HepG2 (cell line): ENCODE measurements at regions not wholly inside any gene's neighbourhood (a gene's known extent, or its start where the extent isn't known, plus 50 kb on each side); places are given as distances from the start of the nearest gene placed in this dataset.

Source experiments
- ATAC-seq: fragments of 200-7000 bp; cut with Tn5 transposase; 3 replicates; pipeline ENCODE4 v1.9.1; 2020; ENCODE audit warnings: mild to moderate bottlenecking, moderate library complexity
- BruUV-seq: library from RNA; stranded (reverse); fragments of 400-500 nt; replicated peaks from 2 replicates; lab custom pipeline; 2021; lab: Mats Ljungman, UMichigan
- CTCF ChIA-PET: fragments of 300-600 bp; formaldehyde crosslinking; extraction: SDS; loops from one replicate; lab custom pipeline; 2021; ENCODE audit warnings: low total read pairs, inconsistent platforms, low intra/inter-chr PET ratio; lab: Yijun Ruan, JAX
- POLR2A ChIA-PET: fragments of 350-600 bp; sonication (Branson Sonifier 250); formaldehyde crosslinking; loops from one replicate; lab custom pipeline; 2020; ENCODE audit warnings: antibody characterized with exemption, inconsistent platforms; lab: Yijun Ruan, JAX
- DNase-seq: peaks from one replicate; pipeline ENCODE4 v3.0.0-alpha.2; 2015; ENCODE audit warnings: low spot score
- FAIRE-seq: peaks from 3 replicates; lab custom pipeline; 2011; peaks lifted over from hg19 to GRCh38; lab: Jason Lieb, UNC
- H2AFZ ChIP-seq: one replicate; pipeline ENCODE4 v1.6.1; 2011; ENCODE audit warnings: low read length, inconsistent platforms
- H3K27ac ChIP-seq: fragments of 300-600 bp; 3 replicates; pipeline ENCODE4 v1.8.0; 2011; ENCODE audit warnings: mixed run types, mild to moderate bottlenecking, mixed read lengths, low read length, inconsistent platforms; ENCODE audit not compliant: insufficient read depth; ENCODE audit errors: extremely low read length
- H3K27me3 ChIP-seq, 2 experiments: fragments of 200-600 bp in 1 of 2; 2 replicates in 1 of 2; 3 replicates in 1 of 2; pipeline versions ENCODE4 v1.6.0 to v1.8.0; 2011; ENCODE audit warnings: low read length in 2 of 2, mild to moderate bottlenecking in 2 of 2, moderate library complexity in 2 of 2, inconsistent platforms in 1 of 2; ENCODE audit not compliant: insufficient read depth in 2 of 2, control insufficient read depth in 1 of 2
- H3K36me3 ChIP-seq, 2 experiments: fragments of 200-600 bp in 1 of 2; replicated peaks in 1 of 2; 2 replicates in 1 of 2; 3 replicates in 1 of 2; pipeline versions ENCODE4 v1.5.1 to v1.8.0; 2011; ENCODE audit warnings: low read length in 2 of 2, inconsistent platforms in 1 of 2; ENCODE audit not compliant: insufficient read depth in 2 of 2, control insufficient read depth in 1 of 2
- H3K4me1 ChIP-seq: 2 replicates; pipeline ENCODE4 v1.5.1; 2012; ENCODE audit warnings: low read length, inconsistent platforms; ENCODE audit not compliant: insufficient read depth
- H3K4me2 ChIP-seq: 2 replicates; pipeline ENCODE4 v1.6.0; 2011; ENCODE audit warnings: low read depth, low read length, inconsistent platforms
- H3K4me3 ChIP-seq, 3 experiments: fragments of 200-600 bp in 1 of 3; sonication (generic), shearing (Covaris generic) in 1 of 3; replicated peaks in 1 of 3; 2 replicates each; pipeline ENCODE4 v1.5.1; 2011 to 2016; ENCODE audit warnings: low read length in 3 of 3, inconsistent platforms in 2 of 3, low read depth in 2 of 3, mild to moderate bottlenecking in 2 of 3, control low read depth in 1 of 3, mixed read lengths in 1 of 3; ENCODE audit not compliant: insufficient read depth in 1 of 3
- H3K79me2 ChIP-seq: one replicate; pipeline ENCODE4 v1.6.1; 2011; ENCODE audit warnings: low read length, inconsistent platforms; ENCODE audit not compliant: insufficient read depth
- H3K9ac ChIP-seq: 2 replicates; pipeline ENCODE4 v1.6.0; 2011; ENCODE audit warnings: mild to moderate bottlenecking, low read depth, low read length, inconsistent platforms; ENCODE audit not compliant: insufficient read depth
- H3K9me3 ChIP-seq: 2 replicates; pipeline ENCODE4 v1.5.1; 2012; ENCODE audit warnings: mild to moderate bottlenecking, low read length
- H4K20me1 ChIP-seq: 2 replicates; pipeline ENCODE4 v1.6.0; 2011; ENCODE audit warnings: inconsistent platforms, mild to moderate bottlenecking, low read length, moderate library complexity; ENCODE audit not compliant: insufficient read depth
- ADNP ChIP-seq: sonication (generic); formaldehyde crosslinking; IDR thresholded peaks from 2 replicates; pipeline ENCODE4 v1.4.0; 2020; ENCODE audit warnings: missing genetic modification reagents
- BRCA1 ChIP-seq: sonication (generic); formaldehyde crosslinking; IDR thresholded peaks from 2 replicates; pipeline ENCODE4 v1.4.0; 2020; ENCODE audit warnings: missing genetic modification reagents
- FIP1L1 ChIP-seq: fragments of 200-400 bp; formaldehyde crosslinking; IDR thresholded peaks from 2 replicates; pipeline ENCODE4 v1.6.1; 2018; ENCODE audit warnings: low read depth, mild to moderate bottlenecking, low read length, moderate library complexity, borderline replicate concordance; ENCODE audit not compliant: insufficient read depth
- HNRNPK ChIP-seq: fragments of 200-400 bp; formaldehyde crosslinking; IDR thresholded peaks from 2 replicates; pipeline ENCODE4 v1.6.1; 2018; ENCODE audit warnings: low read length, low read depth, moderate library complexity, mild to moderate bottlenecking; ENCODE audit not compliant: poor library complexity, severe bottlenecking
- MEIS2 ChIP-seq: sonication (generic); formaldehyde crosslinking; IDR thresholded peaks from 2 replicates; pipeline ENCODE4 v1.9.0; 2021; ENCODE audit warnings: mild to moderate bottlenecking, missing genetic modification reagents
- MYNN ChIP-seq: sonication (generic); formaldehyde crosslinking; IDR thresholded peaks from 2 replicates; pipeline ENCODE4 v1.4.0; 2020; ENCODE audit warnings: mild to moderate bottlenecking, low read depth, missing genetic modification reagents
- SRSF9 ChIP-seq: fragments of 200-400 bp; formaldehyde crosslinking; IDR thresholded peaks from 2 replicates; pipeline ENCODE4 v1.6.1; 2018; ENCODE audit warnings: borderline replicate concordance, mild to moderate bottlenecking, low read depth, low read length; ENCODE audit not compliant: insufficient read depth, poor library complexity, severe bottlenecking
- THAP11 ChIP-seq: IDR thresholded peaks from 2 replicates; pipeline ENCODE4 v1.6.1; 2016; ENCODE audit warnings: missing biosample characterization, missing genetic modification reagents
- ZNF296 ChIP-seq: sonication (generic); formaldehyde crosslinking; conservative IDR thresholded peaks from 2 replicates; pipeline ENCODE4 v1.5.0; 2020; ENCODE audit warnings: mild to moderate bottlenecking, missing genetic modification reagents
- ZNF530 ChIP-seq: sonication (generic); formaldehyde crosslinking; IDR thresholded peaks from 2 replicates; pipeline ENCODE4 v1.5.0; 2020; ENCODE audit warnings: low read depth, mild to moderate bottlenecking, missing genetic modification reagents
- WGBS: methylation state at CpG from one replicate; pipeline ENCODE4 v1.1.6; 2017; ENCODE audit warnings: low lambda C conversion rate; 5-methylcytosine and 5-hydroxymethylcytosine counted together
- in situ Hi-C: cut with HindIII; loops from 2 replicates; pipeline ENCODE4 v1.10.0; 2017; ENCODE audit warnings: low pct_unique_long_range_greater_than_20kb; ENCODE audit not compliant: extremely low pct_ligation_motif_present
- intact Hi-C: fragments of 100-400 bp; cut with micrococcal nuclease; formaldehyde crosslinking; loops from one replicate; pipeline ENCODE4 v1.10.0; 2022; ENCODE audit not compliant: unreplicated experiment

GRCh38 chr6:92161953-92162352 lies 1257.4 kb downstream of the EPHA7 start:
- in situ Hi-C loops = no loop called here
- Histone ChIP-seq H3K79me2 (no peaks in the 10 kb centered on the region), H3K27ac (no peak overlapping the region), H3K27me3 (no peaks in the 10 kb centered on the region), H3K4me2 (no peak overlapping the region), H3K4me3 (no peak overlapping the region), H4K20me1 (no peaks in the 10 kb centered on the region), H3K4me1 (no peaks in the 10 kb centered on the region), H2AFZ (no peak overlapping the region), H3K36me3 (no peaks in the 10 kb centered on the region), H3K9me3 (no peaks in the 10 kb centered on the region), H3K9ac (no peak overlapping the region)
- no TSS peak for BruUV-seq
- ChIA-PET POLR2A (no interaction called here), CTCF (no interaction called here)
- FAIRE-seq = no peak
- no peak for TF ChIP-seq ZNF530 (CRISPR knock-in tag)
- TF ChIP-seq THAP11 = no peak
- no peak for TF ChIP-seq MYNN
- peak; percentile 85 for TF ChIP-seq SRSF9
- TF ChIP-seq FIP1L1 = no peak
- TF ChIP-seq ZNF296 = no peak
- no peak for TF ChIP-seq BRCA1 (CRISPR knock-in tag)
- TF ChIP-seq MEIS2 = no peak
- intact Hi-C loops = no loop called here
- no peak for ATAC-seq
- no peak for DNase-seq

GRCh38 chr6:92160226-92160625 lies 1259.1 kb downstream of the EPHA7 start:
- Histone ChIP-seq H3K36me3 (no peaks in the 10 kb centered on the region), H3K9me3 (no peaks in the 10 kb centered on the region), H3K79me2 (no peaks in the 10 kb centered on the region), H3K4me3 (no peak overlapping the region), H4K20me1 (no peaks in the 10 kb centered on the region), H3K27ac (no peak overlapping the region), H3K27me3 (no peaks in the 10 kb centered on the region), H3K9ac (no peak overlapping the region), H3K4me2 (no peak overlapping the region), H2AFZ (no peak overlapping the region), H3K4me1 (no peaks in the 10 kb centered on the region)
- DNase-seq = no peak
- CTCF ChIA-PET = no interaction called here
- in situ Hi-C loops = no loop called here
- TF ChIP-seq HNRNPK (peak; percentile 83), ADNP (CRISPR knock-in tag) (no peak)
- no peak for ATAC-seq
- BruUV-seq = no TSS peak
- WGBS = 19% methylated on average over 3 of the region's 3 CpGs
- intact Hi-C loops = no loop called here
- FAIRE-seq = no peak
- POLR2A ChIA-PET = no interaction called here
